K562 (cell line): ENCODE measurements at regions not wholly inside any gene's neighbourhood (a gene's known extent, or its start where the extent isn't known, plus 50 kb on each side); places are given as distances from the start of the nearest gene placed in this dataset.

ENCODE experiments used
- GMEB1 ChIP-seq: fragments of 250-450 bp; sonication (Bioruptor Pico); IDR thresholded peaks from 2 replicates; pipeline ENCODE4 v1.4.0; 2020; ENCODE audit warnings: mild to moderate bottlenecking
- HIVEP1 ChIP-seq: fragments of 250-450 bp; sonication (Bioruptor Pico); IDR thresholded peaks from 2 replicates; pipeline ENCODE4 v1.4.0; 2020; ENCODE audit warnings: mild to moderate bottlenecking
- NCOA4 ChIP-seq: fragments of 450-650 bp; IDR thresholded peaks from 2 replicates; pipeline ENCODE4 v1.6.1; 2018; ENCODE audit warnings: mild to moderate bottlenecking; ENCODE audit not compliant: partially characterized antibody
- POLR2A ChIP-seq: fragments of 450-650 bp; conservative IDR thresholded peaks from 2 replicates; pipeline ENCODE4 v1.6.1; 2016
- ZNF79 ChIP-seq: fragments of 250-450 bp; sonication (Bioruptor Pico); IDR thresholded peaks from 2 replicates; pipeline ENCODE4 v1.4.0; 2020; ENCODE audit warnings: low read depth, mild to moderate bottlenecking, moderate library complexity
- TF ChIP-seq, protein P1 (sequence below): sonication (generic); formaldehyde crosslinking; IDR thresholded peaks from 2 replicates; pipeline ENCODE4 v1.8.0; 2022; ENCODE audit warnings: missing genetic modification reagents, mild to moderate bottlenecking, borderline replicate concordance

DNA sequence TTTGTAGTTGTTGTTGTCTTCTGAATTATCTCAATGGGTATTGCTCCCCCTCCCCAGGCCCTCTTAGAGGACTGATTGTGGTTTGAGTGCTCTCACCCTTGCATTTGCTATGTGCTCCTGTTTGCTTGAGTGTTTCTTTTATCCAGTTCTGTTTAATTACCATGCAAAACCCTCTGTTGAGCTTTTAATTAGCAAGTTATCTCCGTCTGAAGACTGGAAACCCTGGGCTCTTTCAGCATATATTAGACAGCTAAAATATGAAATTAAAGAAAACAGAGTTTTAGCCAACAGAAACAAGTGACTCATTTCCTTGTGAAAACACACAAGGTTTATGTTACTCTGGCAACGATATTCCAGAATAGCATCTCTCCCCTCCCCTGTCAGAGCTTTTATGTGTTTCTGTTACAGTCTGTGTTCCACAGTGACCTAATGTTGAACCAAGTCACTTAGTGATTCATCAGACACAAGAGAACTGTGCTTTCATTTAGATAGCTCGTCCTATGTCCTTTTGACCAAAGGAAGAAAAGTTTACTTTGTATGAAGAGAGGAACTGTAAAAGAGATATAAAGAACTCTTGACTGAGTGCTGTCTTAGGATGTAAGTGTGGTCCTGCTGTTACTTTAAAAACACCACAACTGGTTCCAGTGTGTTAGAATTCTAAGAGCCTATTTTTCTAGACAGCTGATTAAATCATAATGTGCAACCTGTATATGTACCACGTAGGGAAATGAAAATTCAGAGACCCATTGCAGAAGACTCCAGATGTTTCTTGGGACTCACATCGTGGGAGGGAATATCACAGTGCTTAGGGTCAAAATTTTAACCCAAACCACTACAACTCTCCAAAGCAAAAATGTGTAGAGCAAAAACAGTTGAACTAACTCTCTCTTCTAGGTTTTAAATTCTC is 172.8 kb upstream of the RBMS1 start:
- TF ChIP-seq HIVEP1 (CRISPR knock-in tag): no peak
- no peak for TF ChIP-seq POLR2A
- TF ChIP-seq, protein P1, sequence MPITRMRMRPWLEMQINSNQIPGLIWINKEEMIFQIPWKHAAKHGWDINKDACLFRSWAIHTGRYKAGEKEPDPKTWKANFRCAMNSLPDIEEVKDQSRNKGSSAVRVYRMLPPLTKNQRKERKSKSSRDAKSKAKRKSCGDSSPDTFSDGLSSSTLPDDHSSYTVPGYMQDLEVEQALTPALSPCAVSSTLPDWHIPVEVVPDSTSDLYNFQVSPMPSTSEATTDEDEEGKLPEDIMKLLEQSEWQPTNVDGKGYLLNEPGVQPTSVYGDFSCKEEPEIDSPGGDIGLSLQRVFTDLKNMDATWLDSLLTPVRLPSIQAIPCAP (CRISPR knock-in tag): no peak
- TF ChIP-seq GMEB1 (CRISPR knock-in tag): no peak
- TF ChIP-seq ZNF79 (CRISPR knock-in tag): no peak
- TF ChIP-seq NCOA4: no peak
